ENCODE measurements at regions not wholly inside any gene's neighbourhood (a gene's known extent, or its start where the extent isn't known, plus 50 kb on each side); places are given as distances from the start of the nearest gene placed in this dataset.

DNA sequence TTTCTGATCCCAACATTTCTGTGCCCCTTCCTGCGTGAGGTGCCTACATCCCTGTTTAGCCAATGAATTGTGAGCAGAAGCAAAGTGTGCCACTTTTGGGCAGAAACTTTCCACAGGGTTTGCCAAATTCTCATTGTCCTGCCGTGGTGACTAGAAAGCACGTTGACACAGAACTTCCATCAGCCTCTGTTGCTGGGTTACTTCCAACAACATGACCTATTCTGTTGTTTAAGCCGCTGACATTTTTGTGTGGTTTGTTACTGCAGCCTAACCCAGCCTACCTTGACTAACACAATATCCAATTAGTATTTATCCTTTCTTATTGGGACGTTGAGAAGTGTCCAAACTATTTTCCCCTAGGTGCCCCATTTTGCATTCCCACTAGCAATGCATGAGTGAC is 136.8 kb downstream of the URB2 start:
- DNase-seq, result no peak

DNA sequence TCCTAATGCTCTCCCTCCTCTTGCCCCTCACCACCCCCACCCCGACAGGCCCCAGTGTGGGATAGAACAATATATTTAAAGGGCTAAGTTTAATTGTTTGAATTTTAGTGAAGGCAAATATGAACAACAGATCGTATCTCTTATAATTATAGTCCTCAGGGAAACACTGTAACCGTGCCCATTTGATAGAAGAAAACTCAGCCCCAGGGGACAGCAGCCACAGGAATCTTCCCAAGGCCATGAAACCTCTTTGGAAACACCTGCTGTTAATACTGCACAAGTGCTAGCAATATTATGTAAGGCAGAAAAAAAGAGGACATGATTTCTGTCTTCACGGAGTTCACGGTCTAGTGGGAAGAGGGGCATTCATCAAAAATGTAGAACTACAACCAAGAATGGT is 142.2 kb downstream of the URB2 start:
- no peak for DNase-seq

DNA sequence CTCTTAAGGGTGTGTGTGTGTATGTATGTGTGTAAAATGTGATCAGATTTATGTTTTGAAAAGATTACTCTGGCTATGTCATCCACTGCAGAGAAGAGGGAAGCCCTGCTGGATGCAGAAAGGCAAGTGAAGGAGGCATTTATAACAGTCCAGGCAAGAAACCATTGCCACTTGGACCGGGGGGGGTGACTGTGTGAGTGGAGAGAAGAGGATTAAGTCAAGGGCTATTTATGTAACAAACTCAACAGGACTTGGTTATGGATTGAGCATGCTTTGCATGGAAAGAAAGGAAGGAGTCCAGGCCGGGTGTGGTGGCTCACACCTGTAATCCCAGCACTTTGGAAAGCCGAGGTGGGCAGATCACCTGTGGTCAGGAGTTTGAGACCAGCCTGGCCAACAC is 143.0 kb downstream of the URB2 start:
- DNase-seq, result no peak

DNA sequence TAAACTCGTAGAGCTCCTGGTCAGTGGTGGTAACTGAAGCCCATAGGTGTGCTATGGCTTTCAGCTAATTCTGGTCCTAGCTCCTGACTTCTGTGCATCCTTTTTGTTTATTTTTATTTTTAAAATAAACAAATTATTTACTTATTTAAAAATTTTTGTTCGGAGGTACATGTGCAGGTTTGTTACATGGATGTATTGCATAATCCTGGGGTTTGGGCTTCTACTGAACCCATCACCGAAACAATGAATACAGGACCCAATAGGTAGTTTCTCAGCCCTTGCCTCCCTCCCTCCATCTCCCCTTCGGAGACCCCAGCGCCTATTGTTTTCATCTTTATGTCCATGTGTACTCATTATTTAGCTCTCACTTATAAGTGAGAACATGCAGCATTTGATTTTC is 143.8 kb downstream of the URB2 start:
- no peak for DNase-seq

DNA sequence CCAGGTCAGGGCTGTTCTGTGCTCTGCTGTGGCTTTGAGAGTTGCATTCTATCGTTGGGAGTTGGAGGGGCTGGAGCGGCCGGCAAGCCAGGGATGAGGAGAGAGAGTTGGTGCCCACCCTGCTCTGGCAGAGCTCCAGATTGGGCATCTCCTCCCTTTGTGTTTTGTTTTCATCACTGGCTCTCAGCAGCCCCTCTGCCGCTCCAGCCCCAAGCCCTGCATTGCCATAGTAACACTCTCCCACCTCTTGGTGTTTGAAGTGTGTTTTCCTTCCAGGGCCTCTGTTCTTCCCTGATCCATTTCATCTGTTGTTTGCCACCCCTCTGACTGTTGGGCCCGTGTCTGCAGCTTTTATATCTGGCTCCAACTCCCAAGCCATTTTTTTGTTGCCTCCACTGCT is 152.7 kb downstream of the URB2 start:
- DNase-seq, result no peak

DNA sequence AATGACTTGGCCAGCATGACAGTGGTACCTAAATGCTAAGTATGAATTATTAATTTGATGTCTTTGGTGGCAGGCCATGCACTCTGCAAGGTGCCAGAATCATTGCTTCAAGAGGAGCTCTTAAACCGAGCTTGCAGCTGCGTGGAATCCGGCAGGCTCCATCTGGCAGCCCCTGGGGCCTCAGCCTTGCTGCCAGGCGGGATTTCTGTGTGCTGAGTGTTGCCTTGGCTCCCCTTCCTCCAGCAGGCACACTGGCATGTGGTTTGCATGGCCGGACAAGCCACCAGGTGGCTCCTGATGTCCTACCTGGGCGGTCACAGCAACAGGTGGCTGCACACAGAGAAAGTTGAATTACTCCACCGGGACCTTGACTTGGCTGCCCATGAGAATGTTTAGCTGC is 155.4 kb downstream of the URB2 start:
- DNase-seq, result no peak

DNA sequence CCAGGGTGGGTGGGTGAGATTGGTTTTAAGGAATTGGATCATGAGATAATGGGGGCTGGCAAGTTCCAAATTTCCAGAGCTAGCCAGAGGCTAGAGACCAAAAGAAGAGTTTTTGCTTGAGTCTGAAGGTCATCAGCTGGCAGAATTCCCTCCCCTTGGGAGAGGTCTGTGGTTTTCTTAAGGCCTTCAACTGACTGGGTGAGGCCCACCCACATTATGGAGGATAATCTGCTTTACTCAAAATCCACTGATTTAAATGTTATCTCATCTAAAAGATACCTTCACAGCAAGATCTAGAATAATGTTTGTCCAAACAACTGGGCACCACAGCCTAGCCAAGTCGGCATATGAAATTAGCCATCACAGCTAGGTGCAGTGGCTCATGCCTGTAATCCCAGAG is 156.4 kb downstream of the URB2 start:
- no peak for DNase-seq

DNA sequence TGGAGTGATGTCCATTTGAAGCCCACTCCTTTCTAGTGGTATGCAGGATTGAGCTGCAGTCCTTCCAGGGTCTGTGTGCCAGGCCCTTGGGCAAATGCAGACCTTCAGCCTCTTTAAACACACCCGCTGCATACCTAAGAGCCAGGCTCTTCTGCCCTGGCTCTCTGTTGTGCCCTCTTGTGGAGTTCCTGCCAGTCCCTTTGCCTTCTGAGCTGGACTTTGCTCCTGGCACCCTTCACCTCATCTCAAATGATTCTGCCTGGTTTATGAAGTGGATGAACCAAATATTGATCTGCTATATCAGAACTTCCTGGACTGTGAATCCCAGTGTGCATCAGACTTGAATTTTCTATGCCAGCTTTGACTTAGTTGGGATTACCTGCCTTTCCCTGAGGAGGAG is 158.8 kb downstream of the URB2 start:
- DNase-seq, result no peak

DNA sequence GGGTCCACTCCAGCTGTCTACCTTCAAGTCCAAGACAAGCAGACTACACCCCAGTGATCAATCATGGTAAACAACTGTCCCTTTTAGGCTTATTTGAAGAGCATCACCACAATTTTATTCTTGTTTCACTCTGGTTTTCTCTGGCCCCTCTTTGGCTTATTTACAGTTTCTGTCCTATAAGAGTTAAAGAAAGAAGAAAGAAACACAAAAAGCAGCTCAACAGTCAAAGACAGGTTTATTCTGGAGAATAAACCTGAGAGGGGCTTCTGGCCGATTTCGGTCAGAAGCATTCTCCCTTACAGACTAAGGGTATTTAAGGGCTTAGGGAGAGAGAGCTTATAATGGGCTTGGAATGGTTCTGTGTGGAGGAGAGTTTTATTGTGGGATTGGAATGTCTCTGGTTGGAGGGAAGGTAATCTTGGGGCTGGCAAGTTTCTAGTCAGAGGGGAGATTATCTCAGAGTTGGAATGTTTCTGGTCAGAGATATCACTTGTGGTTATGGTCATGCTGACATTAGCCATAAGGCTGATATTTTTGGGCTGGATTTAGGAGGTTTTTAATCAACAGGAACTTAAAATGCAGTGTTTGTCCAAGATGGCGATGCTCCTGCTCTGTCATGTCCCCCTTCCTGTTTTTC is 161.0 kb downstream of the URB2 start:
- DNase-seq, result no peak

DNA sequence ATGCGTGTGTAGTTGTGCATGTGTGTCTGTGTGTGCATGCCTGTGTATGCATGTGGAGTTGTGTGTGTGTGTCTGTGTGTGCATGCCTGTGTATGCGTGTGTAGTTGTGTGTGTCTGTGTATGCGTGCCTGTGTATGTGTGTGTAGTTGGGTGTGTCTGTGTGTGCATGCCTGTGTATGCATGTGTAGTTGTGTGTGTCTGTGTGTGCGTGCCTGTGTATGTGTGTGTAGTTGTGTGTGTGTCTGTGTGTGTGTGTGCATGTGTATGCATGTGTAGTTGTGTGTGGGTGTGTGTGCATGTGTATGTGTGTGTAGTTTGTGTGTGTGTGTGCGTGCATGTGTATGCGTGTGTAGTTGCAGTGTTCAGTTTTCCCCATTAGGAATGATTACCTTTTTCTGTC is 162.0 kb downstream of the URB2 start:
- no peak for DNase-seq

DNA sequence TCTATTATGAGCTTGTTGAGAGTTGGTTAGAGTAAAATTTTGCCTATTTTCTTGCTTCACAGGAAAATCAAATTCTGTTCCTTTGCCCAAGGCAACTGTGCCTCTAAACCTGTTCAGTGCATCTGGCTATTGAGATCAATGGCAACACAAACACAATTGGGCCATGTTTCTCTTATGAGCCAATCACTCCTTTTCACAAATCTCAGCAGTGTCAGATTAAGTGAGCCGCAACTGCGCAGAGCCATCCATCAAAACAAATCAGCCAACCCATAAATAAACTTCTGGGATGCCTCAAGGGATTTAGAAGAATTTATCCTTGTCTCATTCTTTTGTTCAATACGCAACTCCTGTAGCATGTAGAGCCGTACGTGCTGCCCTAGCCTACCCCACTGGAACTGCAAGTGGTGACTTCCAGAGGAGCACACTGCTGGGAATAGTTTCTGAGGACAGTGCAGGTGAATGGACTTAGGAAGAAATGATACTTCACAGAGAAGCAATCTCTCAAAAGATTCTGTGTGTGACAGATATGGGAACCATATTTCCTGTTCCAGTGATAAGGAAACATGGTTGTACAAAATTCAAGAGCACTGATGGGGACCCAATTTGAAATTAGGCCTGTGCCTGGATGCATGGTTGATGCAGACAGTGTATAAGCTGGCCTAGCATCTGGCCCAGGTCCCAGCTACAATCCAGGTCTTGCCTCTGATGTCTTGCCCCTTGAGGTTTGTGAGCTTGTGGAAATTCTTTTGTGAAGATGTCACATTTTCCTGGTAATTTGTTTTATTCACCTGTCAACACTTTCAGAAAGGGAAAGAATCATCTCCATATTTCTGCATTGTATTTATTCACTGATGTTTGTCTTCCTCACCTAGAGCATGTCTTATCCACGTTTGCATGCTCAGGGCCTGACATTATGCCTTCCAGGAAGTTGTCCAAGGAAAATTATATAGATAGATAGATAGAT is 166.2 kb downstream of the URB2 start:
- no peak for DNase-seq

DNA sequence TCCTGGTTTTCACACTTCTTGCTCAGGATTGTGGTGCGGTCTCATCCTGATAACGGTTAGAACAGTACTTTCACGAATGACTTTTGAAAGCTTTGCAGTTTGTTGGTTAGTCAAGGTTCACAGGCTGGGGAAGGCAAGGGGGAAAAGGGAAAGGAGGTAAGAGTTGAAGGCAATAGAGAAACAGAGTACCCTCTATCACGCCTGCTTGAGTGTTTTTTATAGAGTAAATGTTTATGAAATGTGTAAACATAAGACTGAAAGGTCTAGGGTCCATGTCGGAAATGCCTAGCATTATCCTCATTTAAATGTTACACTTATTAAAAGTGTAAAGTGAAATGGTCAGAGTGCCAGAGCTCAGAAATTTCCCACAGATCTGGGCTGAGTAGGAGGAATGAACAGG is 167.4 kb downstream of the URB2 start:
- no peak for DNase-seq

DNA sequence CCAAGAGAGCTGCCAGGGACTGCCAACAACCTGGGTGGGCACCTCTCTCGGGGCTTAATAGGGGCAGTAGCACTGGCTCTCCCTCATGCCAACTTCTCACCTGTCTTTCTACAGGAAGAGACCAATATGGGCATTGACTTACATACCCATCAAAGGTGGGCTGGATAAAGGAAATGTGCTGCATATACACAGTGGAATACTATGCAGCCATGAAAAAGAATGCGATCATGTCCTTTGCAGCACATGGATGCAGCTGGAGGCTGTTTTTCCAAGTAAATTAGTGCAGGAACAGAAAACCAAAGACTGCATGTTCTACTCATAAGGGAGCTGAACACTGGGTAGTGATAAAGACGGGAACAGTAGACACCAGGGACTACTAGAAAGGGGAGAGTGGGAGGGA is 172.5 kb downstream of the URB2 start:
- no peak for DNase-seq

DNA sequence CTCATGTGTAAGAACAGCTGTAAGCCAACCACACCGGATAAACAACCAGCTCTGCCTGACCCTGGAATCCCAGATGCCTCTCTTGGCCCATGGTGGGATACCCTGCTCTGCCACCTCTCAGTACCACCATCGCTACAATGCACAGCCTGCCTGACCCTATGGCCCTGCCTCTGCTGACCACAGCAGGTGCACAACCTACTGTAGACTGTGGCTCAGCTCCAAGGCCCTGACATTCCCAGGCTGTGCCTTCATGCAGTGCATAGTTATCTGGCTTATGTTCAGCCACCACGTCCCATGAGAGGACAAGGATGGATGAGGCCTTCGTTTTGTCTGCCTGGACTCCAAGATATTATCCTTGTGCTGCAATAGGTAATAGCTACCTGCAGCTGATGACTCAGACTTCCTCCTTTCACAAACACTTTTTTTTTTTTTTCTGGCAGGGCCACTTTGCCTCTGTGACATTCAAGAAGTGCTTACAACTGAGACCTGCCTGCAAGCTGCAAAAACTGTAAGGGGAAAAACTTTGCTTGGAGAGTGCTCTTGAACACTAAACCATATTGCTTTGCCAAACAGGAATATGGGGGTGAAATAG is 177.7 kb downstream of the URB2 start:
- DNase-seq, result no peak

DNA sequence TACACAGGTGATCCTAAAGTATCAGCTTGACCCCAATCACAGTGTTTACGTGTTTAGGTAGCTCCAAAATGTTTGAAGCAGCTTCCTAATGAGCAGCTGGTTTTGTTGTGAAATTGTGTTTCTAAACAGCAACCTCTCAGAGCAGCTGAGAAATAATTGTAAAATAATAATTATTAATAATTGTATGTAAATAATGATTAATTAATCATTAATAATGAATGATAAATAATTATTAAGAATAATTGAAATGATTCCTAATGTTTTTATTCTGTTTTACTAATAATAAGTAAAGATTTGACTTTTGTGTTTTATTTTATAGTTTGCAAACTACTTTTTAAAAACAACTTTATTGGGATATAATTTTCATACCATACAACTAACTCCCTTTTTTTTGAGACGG is 182.2 kb downstream of the URB2 start:
- no peak for DNase-seq

DNA sequence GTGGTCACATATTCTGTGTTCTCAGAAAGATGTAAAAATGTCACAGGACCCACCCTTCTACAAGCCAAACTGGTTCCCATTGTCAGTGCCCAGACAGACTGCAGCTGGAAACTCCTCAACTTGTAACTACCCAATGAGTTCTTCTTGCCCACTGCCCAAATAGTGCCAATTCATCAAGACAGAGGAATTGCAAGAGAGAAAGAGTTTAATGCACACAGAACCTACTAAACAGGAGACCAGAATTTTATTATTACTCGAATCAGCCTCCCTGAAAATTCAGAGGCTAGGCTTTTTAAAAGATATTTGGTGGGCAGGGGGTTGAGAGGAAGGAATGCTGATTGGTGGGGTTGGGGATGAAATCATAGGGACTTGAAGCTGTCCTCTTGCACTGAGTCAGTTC is 184.1 kb downstream of the URB2 start:
- DNase-seq, result no peak

DNA sequence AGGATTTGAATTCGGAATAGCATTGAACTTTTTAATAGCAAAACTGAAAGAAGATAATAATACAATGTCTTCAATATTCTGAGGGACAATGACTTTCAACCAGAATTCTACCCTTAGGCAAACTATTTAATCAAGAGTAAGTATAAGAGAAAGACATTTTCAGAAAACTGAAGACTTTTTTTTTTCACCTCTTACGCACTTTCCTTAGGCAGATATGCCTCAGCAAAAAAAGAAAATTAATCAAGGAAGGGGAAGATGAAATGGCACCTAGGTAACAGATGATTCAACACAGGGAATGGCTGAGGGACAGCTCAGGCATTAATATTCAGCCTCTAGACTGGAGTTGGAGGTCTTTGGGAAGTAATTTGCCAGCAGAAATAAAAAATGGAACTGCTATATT is 184.9 kb downstream of the URB2 start:
- DNase-seq, result no peak

DNA sequence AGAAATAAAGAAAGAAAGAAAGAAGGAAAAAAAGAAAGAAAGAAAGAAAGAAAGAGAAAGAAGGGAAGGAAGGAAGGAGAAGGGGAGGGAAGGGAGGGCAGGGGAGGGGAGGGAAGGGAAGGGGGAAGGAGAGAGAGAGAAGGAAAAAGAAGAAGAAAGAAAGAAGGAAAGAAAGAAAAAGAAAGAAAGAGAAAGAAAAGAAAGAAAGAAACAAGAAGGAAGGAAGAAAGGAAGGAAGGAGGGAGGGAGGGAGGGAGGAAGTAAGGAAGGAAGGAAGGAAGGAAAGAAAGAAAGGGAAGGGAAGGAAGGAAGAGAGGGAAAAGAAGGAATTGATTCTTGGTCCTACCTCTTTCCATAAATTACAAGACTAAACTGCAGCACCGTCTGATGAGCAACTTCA is 186.1 kb downstream of the URB2 start:
- no peak for DNase-seq

DNA sequence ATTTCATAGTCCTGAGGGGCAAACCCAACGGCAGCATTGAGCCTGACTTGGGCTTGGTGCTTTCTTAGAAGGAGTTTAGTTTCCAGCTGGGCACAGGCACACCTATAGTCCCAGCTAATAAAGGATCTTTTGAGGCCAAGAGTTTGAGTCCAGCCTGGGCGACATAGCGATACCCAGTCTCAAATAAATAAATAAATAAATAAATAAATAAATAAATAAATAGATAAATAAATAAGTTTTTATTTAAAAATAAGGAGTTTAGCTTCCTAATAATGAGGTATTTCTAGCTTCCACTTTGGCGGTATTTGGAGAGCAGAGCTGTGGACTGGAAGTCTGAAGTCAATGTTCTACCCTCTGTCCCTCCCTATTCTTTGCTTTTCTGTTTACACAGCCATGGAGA is 186.6 kb downstream of the URB2 start:
- DNase-seq, result no peak

DNA sequence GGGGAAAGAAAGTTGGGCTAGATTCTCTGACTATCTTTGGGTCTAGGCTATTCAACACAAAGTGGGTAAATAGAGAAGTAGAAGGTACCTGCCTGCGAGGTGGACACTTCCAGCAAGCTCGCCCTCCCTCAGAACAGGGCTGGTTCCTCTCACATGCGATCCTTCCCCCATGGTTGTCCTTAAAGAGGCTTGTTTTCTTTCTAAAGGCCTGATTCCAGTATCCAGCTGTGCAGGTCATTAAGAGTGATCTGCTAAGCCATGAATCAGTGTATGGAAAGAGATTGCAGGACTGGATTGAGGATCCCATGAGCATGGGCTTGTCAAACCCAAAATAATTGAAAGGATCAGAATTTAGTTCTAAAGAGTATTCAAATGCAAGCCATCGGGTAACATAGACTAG is 189.0 kb downstream of the URB2 start:
- no peak for DNase-seq

DNA sequence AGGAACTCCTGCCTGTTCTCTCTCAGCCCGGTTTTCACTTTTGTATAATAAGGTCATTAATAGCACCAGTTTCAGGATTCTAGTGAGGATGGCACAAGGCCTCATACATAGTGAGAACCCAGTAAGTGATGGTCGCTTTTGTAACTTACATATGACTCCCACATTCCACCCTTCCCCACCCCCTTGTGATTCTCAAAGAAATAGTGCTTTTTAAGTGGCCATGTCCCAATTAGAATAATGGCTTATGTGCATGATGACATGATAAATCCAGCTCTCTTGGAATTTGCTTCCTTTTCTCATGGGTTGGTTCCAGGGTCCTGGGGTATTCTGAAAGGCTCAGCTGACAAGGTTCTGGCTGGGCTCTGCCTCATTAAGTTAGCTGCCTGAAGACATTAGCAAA is 189.9 kb downstream of the URB2 start:
- DNase-seq, result no peak

DNA sequence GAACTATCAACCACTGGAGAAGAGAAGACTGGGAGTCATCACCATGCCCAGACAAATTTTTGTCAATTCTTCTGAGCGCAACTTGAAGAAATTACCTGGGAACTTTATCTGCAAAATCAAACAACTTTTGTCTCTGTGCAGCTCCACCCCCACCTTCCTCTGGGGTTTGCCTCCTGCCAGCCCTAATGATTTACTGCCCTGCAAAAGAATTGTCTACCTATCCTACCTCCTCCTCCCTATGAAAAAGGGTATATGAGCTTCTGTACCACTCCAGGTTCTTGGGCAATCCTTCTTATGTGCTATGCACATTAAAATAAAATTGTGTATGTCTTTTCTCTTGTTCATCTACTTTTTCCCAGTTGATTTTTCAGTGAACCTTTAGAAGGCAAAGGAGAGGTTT is 191.9 kb downstream of the URB2 start:
- DNase-seq, result no peak

DNA sequence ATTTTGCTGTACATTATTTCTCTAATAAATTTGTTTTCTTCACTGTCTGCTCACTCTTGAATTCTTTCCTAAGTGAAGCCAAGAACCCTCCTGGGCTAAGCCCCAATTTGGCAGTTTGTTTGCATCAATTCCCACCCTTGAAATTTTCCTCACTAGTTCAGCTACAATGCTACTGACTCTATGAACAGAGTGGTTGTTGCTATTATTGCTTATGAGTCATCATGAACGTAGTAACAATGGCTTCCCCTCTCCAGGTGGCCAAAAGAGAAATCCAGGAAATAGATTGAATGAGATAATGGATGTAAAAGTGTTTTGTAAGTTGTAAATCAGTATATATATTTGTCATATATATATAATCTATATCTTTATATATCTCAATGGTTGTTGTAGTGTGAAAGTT is 193.0 kb downstream of the URB2 start:
- DNase-seq, result no peak

DNA sequence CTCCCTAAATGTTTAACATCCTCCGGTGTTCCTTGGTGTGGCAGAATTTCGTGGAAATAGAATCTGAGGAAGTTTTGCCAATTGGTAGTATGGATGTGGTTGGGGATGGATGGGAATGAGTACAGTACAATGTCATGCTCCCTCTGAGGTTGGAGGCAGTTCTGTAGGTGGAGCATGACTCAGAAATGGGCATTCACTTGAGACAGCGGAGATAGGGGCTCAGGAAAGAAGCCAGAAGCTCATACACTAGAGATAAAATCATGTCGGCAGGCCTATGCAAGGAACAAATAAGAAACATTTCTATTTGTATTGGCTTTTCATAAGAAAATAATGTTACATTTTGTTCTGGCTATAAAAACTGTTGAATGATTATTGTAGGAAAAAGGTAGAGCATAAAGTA is 196.0 kb downstream of the URB2 start:
- no peak for DNase-seq

Data from stimulated activated naive CD4-positive, alpha-beta T cell (primary cell).